GM12864 (cell line): ENCODE measurements at regions not wholly inside any gene's neighbourhood (a gene's known extent, or its start where the extent isn't known, plus 50 kb on each side); places are given as distances from the start of the nearest gene placed in this dataset.
A peak's percentile ranks its signal among the peaks of the same experiment; 100 is the strongest.

Source experiments
- DNase-seq: peaks from one replicate; pipeline ENCODE4 v3.0.0-alpha.2; 2011; ENCODE audit warnings: low read depth
- H3K4me3 ChIP-seq: 2 replicates; pipeline ENCODE4 v1.5.1; 2011; ENCODE audit warnings: mild to moderate bottlenecking, low read depth, low read length, control low read depth
- TF ChIP-seq, protein P1 (sequence below): IDR thresholded peaks from 2 replicates; pipeline ENCODE4 v1.5.1; 2011; ENCODE audit warnings: low read depth, mild to moderate bottlenecking, moderate library complexity, low read length, control low read depth, inconsistent platforms; ENCODE audit errors: missing control alignments

- H3K4me3 ChIP-seq: no peak overlapping the region
- DNase-seq: peak; percentile 51
Observed at GRCh38 chr1:79777481-79778219, 771.1 kb upstream of the ADGRL4 start.

GRCh38 chr1:79775402-79775801 is 768.9 kb upstream of the ADGRL4 start:
- TF ChIP-seq, protein P1, sequence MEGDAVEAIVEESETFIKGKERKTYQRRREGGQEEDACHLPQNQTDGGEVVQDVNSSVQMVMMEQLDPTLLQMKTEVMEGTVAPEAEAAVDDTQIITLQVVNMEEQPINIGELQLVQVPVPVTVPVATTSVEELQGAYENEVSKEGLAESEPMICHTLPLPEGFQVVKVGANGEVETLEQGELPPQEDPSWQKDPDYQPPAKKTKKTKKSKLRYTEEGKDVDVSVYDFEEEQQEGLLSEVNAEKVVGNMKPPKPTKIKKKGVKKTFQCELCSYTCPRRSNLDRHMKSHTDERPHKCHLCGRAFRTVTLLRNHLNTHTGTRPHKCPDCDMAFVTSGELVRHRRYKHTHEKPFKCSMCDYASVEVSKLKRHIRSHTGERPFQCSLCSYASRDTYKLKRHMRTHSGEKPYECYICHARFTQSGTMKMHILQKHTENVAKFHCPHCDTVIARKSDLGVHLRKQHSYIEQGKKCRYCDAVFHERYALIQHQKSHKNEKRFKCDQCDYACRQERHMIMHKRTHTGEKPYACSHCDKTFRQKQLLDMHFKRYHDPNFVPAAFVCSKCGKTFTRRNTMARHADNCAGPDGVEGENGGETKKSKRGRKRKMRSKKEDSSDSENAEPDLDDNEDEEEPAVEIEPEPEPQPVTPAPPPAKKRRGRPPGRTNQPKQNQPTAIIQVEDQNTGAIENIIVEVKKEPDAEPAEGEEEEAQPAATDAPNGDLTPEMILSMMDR: no peak
- no peak overlapping the region for H3K4me3 ChIP-seq
- no peak for DNase-seq

More at GRCh38 chr1:79777481-79778219, 771.1 kb upstream of the ADGRL4 start:
- TF ChIP-seq, protein P1: no peak

- no peak for DNase-seq
- H3K4me3 ChIP-seq: no peak overlapping the region
- TF ChIP-seq, protein P1: no peak
Observed at GRCh38 chr1:79773385-79773784, 766.9 kb upstream of the ADGRL4 start.

GRCh38 chr1:79762461-79762860 is 755.9 kb upstream of the ADGRL4 start:
- DNase-seq: no peak

DNA sequence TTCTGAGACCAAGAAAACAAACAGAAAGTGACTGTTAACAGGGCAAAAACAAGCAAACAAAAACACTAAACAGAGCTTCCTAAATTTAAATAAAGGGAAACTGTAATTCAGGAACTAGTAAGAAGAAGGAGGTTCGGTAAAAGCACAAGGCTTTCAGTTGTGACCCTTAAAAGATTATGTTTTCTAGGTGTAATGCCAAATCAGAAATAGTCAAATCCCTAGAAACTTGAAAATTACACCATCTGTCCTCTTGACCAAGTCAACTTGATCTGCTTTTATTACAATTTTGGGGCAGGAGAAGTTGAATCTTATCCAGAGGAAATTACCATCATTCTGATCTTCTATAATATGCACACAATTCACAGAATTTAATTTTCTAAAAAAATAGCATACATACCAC is 754.0 kb upstream of the ADGRL4 start:
- no peak for DNase-seq
- TF ChIP-seq, protein P1: no peak

More at GRCh38 chr1:79762461-79762860, 755.9 kb upstream of the ADGRL4 start:
- TF ChIP-seq, protein P1: no peak
- no peak overlapping the region for H3K4me3 ChIP-seq

DNA sequence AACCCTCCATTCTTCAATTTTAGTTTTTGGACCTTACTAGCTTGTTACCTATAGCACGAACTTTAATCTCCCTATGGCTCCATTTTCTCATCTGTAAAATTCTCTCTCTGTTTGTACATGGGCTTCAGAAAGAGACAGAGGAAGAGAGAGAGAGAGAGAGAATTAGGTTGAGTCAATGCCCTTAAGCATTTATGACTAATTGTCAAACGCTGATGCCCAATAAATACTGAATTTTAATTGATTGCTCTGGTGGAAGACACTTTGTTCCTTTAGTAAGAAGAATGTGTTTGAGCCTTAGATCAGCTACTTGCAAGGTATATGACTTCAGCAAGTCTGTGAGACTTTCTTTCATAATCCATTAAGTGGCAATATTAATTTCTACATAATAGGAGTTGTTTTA is 743.1 kb upstream of the ADGRL4 start:
- no peak overlapping the region for H3K4me3 ChIP-seq

More for the DNA sequence above, 754.0 kb upstream of the ADGRL4 start:
- H3K4me3 ChIP-seq: no peak overlapping the region

GRCh38 chr1:79745929-79746328 is 739.4 kb upstream of the ADGRL4 start:
- H3K4me3 ChIP-seq: no peak overlapping the region
- DNase-seq: no peak
- TF ChIP-seq, protein P1: no peak

More for the DNA sequence above, 743.1 kb upstream of the ADGRL4 start:
- DNase-seq: no peak
- TF ChIP-seq, protein P1: no peak
